Limb (tissue), 2 donors: ENCODE measurements at regions not wholly inside any gene's neighbourhood (a gene's known extent, or its start where the extent isn't known, plus 50 kb on each side); places are given as distances from the start of the nearest gene placed in this dataset.
A peak's percentile ranks its signal among the peaks of the same experiment; 100 is the strongest.

Experiments
- DNase-seq, 2 donors: peaks; one replicate each; pipeline ENCODE4 v3.0.0-alpha.2; 2016; ENCODE audit errors: extremely low spot score in 2 of 2

DNA sequence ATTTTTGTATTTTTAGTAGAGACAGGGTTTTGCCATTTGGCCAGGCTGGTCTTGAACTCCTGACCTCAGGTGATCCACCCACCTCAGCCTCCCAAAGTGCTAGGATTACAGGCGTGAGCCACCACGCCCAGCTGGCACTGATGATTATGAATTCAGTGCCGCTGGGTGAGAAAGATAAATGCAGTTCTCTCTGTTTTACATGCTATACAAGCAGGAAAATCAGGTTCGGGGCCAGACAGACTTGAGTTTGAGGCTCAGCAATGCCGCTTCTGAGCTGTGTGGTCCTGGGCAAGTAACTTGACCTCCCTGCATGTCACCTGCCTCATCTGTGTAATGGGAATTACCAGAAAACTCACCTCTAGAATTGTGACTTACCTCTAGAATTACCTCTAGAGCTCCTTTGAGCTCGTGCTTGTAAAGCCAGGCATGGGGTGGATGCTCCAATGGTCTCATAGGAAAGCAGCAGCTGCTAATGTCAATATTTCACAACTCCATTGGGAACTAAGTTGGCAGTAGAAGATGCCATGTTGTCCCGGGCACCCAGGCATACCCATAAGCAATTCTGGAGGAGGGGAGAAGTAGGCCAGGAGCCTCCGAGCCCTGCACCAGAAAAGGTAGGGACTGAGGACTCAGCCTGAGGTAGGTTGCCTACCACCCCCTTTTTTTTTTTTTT lies 119.8 kb upstream of the SLC25A33 start:
- no peak for DNase-seq

DNA sequence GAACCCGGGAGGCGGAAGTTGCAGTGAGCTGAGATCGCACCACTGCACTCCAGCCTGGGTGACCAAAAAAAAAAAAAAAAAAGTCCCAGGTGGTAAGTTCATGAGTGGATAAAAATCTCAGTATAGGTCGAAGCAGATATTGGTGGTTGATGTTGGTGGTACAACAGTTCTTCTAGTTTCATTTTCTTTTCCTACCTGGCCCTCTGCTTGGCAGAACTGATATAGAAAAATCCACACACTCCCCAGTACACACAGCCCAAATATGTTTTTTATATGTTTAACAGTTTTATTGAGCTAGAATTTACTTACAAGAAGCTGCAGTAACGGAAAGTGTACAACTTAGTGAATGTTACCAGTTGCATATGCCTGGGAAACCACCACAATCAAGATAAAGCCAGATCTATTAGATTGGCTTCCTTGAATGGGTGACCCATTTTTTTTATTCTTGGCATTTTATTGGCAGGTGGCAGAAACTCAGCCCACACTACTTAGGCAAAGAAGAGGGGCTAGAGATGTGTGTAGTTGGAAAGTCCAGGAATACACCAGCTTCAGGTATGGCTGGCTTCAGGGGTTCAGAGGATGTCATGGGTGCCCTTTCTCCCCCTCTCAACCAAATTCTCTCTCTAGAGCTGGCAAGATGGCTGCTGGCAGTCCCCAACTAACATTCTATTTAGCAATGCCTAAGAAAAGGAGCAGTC lies 118.3 kb upstream of the SLC25A33 start:
- DNase-seq: no peak

DNA sequence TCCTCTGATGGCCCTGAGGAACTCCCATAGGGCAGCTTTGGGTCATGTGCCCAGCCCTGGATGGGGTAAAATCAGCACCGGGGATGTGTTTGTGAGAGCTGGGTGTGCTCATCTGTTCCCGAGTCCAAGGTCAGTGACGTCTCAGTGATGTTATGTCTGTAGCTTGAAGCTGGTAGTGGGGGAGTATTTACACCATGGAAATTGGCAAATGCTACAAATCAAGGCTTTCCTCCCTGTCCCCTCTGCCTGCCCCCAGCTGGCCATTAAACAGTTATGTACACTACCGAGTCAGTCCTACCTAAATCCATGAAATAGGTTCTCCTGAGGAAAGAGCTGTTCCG lies 117.8 kb upstream of the SLC25A33 start:
- DNase-seq: no peak

DNA sequence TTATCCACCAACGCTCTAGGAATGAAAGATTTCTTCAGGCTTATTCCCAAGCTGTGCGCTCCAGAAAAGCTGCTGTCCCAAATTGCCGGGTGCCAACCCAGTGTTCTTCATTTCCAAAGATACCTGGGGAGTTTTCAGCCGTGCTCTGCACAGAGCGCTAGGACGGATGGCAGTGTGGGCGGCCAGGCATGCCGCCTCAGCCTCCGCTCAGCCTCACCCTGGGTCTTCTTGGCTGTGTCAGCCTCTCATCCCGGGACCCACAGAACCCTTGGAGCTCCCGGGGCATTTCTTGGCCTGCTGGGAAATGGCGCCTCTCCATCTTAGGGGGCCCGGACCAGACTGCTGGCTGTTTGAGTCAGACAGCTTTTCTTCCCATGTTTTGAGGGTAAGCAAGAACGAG lies 116.9 kb upstream of the SLC25A33 start:
- DNase-seq: no peak

DNA sequence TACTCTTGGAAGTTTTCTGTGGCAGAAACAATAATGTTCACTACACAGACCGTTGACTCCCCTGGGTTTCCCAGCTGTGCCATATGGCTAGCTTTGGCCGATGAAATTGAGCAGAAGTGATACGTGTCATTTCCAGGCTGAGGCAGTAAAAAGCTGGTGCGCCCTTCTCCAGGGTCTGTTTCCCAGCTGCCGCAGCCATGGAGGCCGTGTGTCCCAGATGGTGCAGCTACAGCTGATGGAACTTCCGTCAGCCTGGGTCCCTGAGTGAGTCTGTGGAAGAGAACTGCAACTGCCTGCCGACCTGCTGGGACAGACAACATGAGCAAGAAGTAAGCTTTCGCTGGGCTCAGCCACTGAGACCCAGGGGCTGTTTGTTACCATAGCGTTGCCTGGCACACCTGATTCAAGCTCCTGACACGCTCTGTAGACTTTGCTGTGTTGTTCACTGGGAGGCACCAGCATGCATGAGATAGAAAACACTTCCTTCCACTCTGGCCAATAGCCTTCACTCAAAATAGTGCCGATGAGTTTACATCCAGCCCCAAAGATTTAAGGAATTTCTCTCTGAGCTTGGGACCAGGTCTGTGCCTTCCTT lies 116.3 kb upstream of the SLC25A33 start:
- no peak for DNase-seq

DNA sequence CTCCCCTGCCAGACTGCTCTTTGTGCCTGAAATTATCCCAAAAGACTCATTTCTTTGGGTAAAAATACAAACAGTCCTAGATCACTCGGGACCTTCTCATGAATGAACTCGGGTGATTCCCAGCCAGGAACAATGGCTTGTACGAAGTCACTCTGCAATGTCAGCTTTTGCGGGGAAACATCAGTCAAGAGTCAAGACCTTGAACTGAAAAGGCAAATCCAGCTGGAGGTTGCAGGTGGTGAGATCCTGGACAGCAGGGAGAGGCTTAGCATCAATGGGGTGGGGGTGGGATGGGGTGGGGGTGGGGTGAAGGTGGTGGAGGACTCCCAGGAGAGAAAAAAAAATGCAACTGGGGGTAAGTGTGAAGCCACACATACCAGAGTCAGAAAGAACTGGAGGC lies 115.0 kb upstream of the SLC25A33 start:
- no peak for DNase-seq

DNA sequence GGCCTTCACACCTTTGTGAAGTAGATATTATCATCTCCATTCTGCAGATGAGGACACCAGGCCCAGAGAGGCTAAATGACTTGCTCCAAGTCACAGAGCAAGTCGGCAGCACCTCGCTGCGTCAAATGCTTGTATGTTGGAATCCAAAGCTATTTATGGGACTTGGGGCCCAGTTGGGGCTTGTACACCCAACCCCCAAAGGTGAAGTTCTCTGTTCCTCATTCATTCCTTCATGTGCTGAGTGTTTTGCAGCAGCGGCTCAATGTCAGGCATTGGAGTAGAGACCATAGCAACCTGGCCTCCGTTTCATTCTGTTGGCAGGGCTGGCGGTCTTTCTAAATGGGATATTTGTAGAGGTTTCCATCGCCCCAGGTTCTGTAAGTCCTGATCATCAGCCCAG lies 113.4 kb upstream of the SLC25A33 start:
- DNase-seq: no peak

DNA sequence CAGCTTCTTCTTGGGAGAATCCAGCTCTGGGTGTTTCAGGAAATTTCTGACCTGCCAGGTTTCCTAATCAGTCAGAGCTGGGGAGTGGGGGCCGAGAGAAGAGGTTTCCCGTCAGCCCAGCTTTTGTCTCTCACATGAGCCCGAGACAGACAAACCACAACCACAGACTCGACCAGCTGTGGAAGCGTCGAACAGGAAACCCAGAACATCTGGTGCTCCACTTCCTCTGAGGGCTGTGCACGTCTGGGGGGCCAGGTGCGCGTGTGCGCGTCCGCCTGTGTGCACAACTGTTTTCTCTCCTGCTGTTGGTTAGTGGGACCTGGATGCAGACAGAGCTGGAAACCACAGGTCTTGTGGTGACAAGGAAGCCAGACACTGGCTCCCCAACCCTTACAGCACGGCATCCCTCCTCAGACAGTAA lies 113.0 kb upstream of the SLC25A33 start:
- no peak for DNase-seq

DNA sequence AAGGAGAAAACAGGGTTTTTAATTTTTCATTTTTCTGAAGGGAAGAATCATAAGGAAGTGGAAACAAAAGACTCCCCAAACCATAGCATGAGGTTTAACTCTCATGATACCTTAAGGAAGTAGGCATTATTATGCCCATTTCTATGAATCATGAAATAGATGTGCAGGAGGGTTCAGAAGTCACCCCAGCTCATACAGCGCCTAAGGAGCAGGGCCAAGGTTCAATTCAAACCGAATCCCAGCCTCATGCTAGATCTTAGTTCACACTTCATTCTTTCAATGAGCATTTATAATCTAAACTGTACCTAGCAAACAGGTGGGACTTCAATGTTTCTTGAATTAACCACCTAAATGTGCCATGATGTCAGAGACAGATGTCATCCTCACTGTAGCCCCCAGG lies 111.9 kb upstream of the SLC25A33 start:
- DNase-seq: no peak

DNA sequence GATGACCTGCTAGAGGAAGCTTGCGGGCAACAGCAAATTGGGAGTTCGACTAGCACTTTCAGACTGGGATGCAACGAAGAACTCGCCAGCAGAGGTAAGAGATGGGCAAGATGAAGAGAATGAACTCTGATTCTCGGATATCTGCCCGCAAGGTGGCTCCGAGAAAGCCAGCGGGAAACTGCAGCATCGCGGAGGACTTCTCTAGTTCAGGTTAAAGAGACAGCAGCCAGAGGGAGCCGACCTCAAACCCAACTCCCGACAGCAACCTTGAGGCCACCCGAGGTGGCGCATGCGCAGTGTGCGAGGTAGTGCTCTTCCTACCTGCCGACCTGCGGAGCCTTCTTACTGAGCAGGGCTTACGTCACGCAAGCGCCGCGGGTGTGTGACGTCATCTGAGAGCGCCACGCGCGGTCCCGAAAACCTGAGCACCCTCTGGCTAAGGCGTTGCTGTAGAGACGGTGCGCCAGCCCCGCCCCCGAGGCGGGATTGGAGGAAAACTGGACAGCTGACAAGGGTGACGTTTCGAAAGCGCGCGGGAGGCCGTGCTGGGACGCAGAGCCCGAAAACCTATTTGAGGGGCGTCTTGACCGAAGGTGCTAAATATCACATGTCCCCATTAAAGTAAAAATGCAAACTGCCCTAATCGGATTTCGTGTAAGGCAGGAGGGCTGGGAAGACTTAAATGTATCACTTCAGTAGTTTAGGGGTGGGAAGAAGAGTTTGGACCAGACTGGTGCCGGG lies 110.5 kb upstream of the SLC25A33 start:
- DNase-seq: peak; percentile 98 to 100

DNA sequence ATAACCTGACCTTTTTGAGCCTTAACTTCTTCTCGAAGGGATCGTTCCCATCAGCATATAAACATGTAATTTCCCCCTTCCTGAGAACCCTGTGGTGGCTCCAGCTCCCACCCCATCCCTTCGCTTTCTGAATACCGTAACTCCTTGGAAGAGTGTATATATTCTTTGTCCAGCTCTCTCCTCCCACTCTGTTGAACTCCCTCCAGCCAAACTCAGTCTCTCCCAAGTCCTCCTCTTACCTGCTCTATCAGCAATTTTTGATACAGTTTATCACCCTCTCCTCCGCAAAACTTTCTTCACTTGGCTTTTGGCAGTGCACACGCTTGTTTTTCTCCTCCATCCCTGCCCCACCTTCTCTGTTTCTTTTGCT lies 109.9 kb upstream of the SLC25A33 start:
- no peak for DNase-seq

DNA sequence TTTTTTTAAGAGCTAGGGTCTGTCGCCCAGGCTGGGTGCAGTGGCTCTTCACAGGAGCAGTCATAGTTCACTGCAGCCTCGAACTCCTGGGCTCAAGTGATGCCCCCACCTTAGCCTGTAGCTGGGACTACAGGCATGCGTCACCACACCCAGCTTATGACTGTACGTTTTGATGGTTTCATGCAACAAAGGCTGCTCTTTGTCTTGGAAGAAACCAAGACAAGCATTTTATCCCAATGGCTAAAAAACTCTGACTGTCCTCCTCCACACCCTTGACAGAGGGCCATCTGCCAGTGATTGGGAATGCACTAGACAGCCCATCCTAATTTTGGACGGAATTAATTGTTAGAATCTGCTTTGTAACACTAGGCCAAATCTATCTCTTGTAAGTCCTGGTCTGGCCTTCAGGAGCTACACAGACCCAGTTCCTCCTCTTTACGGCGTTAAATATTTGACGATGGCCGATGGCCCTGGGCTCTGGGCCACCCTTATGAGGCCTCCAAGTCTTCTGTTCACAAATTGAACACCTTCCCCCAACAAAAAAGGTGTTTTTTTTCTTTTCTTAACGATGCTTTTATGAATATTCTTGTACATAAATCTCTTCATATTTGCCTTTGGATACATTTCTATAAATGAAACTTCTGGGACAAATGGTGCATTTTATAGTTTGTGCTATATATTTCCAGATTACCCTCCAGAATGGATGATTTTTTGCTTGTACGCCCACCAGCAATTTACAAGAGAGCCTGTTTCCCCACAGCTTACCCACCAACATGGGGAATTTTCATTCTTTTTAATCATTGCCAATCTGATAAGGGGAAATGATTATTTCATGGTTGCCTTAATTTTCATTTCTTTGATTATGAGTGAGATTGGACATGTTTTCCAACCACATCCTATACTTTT lies 104.8 kb upstream of the SLC25A33 start:
- no peak for DNase-seq

DNA sequence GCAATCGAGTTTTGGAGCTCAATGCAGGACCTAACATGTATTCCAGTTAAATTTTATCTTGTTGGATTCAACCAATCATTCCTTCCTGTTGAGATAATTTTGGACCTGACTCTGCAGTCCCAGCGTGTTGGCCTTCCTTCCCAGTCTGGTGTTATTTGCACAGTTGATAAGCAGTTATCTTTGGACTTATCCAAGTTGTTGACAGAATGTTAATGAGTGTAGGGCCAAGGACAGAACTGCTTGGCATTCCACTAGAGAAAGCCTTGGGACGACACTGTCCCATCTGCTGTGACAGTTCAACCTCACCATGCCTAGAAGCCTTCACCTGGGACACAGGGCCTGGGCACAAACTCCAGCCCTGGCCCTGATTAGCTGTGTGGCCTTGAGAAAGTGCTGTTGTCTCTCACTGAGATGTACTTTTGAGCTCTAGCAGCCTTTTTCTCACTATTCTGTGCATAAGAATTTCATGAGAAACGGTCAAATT lies 104.1 kb upstream of the SLC25A33 start:
- DNase-seq: no peak

DNA sequence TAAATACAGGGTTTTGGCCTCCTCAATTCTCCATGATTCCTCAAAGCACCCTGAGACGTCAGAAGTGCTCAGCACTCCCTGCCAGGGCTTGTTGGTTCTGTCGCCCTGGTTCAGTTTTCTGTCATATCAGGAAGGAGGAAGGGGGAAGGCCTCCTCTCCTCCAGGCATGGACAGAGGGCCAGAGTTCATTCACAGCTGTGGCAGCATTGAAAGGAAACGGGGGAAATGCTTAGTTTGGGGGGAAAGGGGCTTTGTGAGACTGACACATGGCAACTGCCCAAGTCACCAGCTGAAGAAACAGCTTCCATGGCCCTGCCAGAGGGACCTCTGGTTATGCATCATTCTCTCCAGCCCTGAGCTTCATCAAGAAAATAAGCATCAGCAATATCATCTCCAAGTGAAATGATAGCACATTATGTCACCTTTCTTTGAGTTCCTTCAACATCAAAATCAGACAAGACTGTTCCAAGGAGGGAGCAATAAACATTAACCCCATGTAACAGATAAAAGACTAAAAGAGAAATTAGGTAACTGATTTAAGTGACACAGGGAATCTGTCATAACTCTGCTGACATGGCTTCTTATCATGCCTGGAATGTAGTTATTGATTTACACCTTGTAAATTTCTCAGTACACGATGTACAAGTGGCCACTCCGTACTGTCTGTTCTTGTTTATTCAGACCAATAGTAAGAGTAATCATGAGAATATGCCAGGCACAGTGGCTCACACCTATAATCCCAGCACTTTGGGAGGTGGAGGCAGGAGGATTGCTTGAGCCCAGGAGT lies 103.2 kb upstream of the SLC25A33 start:
- DNase-seq: no peak

DNA sequence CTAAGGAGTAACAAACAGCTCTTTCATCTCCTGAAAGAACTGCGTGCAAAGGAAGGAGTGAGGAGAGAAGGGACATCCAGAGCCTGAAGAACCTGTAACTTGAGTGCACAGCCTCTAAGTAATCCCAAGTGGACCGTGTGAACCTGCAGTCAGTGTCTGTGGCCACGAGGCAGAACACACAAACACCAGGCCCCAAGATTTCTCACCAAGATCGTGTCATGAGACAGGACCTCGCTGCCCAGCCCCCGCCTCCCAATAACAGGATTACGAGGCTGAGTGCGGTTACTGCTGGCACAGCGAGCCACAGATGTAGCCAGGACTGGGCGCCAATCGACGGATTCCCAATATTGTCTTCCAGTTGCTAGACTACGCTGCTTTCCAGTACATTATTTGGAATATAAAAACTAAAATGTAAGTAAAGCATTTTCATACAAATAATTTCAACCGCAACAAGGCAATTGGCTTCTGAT lies 101.3 kb upstream of the SLC25A33 start:
- peak in 1 of 2 donors; percentile 70 for DNase-seq

DNA sequence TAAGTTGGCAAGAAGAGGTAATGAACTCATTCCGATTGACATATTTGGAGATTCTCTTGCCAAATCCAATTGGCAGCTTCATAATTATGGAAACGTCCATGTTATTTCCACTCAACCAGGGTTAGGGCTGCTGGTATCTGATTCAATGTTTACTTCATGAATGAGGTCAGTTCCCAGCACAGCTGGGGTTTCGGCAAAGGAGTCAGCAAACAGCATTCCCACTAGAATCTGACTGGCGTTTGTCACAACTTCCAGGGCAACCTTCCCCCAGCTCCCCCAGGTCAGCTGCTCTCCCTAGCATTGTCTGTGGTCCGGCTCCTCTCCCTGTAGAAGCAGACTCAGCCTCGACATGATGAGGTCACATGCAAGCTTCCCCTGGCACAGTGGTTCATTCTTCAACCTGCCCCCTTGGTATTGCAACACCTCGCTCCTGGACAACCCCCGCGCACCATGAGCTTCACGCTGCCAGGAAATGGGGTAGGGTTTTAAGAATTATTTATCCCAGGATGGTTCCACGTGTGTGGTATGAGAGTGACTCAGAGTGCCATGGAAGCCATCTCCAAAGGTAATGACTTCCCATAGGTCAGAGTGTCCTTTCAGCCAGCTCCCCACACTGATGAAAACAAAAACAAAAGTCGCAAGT lies 100.7 kb upstream of the SLC25A33 start:
- peak in 1 of 2 donors; percentile 48 for DNase-seq

DNA sequence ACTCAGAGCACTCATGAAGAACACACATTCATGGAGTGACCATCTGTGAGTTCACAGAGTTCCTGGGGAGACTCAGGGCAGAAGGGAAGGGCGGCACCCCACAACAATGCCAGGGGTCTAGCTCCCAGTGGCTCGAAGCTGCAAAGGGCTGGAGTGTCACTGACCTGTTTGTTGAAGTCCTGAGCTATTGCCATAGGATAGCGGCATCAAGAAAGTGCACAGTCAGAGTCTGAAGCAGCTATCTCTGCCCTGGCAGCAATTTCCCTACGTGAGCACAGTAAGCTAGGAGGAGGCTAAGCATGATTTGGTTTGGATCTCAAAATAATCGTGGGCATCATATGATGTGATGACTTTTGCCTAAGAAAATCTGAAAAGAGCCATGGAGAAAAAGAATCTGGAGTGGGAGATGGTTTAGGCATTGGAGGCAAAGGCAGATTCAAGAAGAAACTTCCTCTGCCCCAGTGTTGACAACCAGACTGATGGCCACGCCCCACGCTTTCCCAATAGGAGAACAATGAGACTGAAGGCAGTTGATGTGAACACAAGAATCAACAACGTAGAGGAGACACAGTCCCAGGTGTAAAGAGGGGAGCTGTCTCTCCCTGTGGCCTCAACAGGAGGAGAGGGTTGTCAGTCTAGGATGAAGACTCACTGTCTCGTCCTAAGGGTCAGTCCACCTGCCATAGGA lies 100.0 kb upstream of the SLC25A33 start:
- no peak for DNase-seq

DNA sequence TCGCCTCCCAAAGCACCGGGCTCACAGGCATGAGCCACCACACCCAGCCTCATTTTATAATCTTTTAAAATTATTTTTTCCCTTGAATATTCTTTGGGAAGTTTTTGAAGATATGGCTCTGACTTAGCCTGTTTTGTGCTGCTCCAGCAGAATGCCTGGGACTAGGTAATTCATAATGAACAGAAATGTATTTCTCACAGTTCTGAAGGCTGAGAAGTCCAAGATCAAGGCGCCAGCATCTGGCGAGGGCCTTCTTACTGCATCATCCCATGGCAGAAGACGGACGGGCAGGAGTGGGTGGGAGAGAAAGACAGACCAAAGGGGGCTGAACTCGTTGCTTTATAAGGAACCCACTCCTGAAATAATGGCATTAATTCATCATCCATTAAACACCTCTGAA lies 99.0 kb upstream of the SLC25A33 start:
- DNase-seq: no peak

DNA sequence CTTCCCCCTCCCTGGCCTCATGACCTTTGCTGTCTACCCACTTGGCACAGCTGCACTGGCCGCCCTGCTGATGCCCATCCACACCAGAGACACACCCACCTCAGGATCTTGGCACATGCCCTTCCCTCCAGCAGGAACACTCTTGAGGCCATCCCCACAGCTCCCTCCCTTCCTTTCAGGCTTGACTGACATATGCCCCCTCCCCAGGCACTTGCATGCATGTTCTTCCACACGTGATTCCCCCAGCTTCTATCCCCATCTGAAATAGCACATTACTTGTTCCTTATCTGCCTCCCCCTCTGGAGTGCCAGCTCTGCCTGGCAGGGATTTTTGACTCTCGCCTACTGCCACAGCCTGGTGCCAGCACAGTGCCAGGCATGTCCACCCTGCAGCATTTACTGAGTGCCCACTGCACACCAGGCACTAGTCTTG lies 98.5 kb upstream of the SLC25A33 start:
- DNase-seq: no peak
